HEK293 (cell line): ENCODE measurements at regions not wholly inside any gene's neighbourhood (a gene's known extent, or its start where the extent isn't known, plus 50 kb on each side); places are given as distances from the start of the nearest gene placed in this dataset.

Source experiments
- CTCF ChIA-PET: fragments of 350-600 bp; formaldehyde crosslinking; extraction: SDS; loops from one replicate; lab custom pipeline; 2021; ENCODE audit warnings: antibody characterized with exemption; lab: Yijun Ruan, JAX
- POLR2A ChIA-PET: fragments of 300-600 bp; formaldehyde crosslinking; extraction: SDS; loops from one replicate; lab custom pipeline; 2020; ENCODE audit warnings: antibody characterized with exemption, inconsistent platforms; lab: Yijun Ruan, JAX
- H3K27ac ChIP-seq: fragments of 200-500 bp; sonication (Bioruptor generic); 2 replicates; pipeline ENCODE4 v1.5.1; 2014; ENCODE audit warnings: low read depth, low read length, control low read depth, inconsistent platforms; ENCODE audit errors: extremely low read depth
- H3K36me3 ChIP-seq, 2 experiments: fragments of 200-500 bp in 1 of 2; sonication (Bioruptor generic) in 1 of 2; 1 replicate in 1 of 2; 2 replicates in 1 of 2; pipeline ENCODE4 v1.5.1; 2014 to 2017; ENCODE audit warnings: inconsistent platforms in 2 of 2, low read length in 2 of 2; ENCODE audit not compliant: control insufficient read depth in 2 of 2, insufficient read depth in 1 of 2
- H3K4me1 ChIP-seq: fragments of 200-500 bp; sonication (Bioruptor generic); 2 replicates; pipeline ENCODE4 v1.5.1; 2014; ENCODE audit warnings: mild to moderate bottlenecking, low read length, inconsistent platforms; ENCODE audit not compliant: control insufficient read depth, insufficient read depth
- H3K4me3 ChIP-seq: 2 replicates; pipeline ENCODE4 v1.5.1; 2011; ENCODE audit warnings: low read depth, mild to moderate bottlenecking, control low read depth, low read length, moderate library complexity
- H3K9me3 ChIP-seq: fragments of 200-500 bp; sonication (Bioruptor generic); 2 replicates; pipeline ENCODE4 v1.5.1; 2014; ENCODE audit warnings: low read depth, low read length, inconsistent platforms; ENCODE audit not compliant: control insufficient read depth, insufficient read depth
- EGR2 ChIP-seq: fragments of 450-650 bp; formaldehyde crosslinking; IDR thresholded peaks from 2 replicates; pipeline ENCODE4 v1.5.1; 2016; ENCODE audit warnings: low read depth, missing biosample characterization, missing genetic modification characterization
- KLF9 ChIP-seq: fragments of 450-650 bp; formaldehyde crosslinking; IDR thresholded peaks from 2 replicates; pipeline ENCODE4 v1.5.1; 2016; ENCODE audit warnings: missing biosample characterization, missing genetic modification characterization, low read depth
- PRDM6 ChIP-seq: fragments of 450-650 bp; formaldehyde crosslinking; IDR thresholded peaks from 2 replicates; pipeline ENCODE4 v1.5.1; 2017; ENCODE audit warnings: missing biosample characterization, missing genetic modification characterization
- REST ChIP-seq: fragments of 450-650 bp; formaldehyde crosslinking; IDR thresholded peaks from 2 replicates; pipeline ENCODE4 v1.5.1; 2016; ENCODE audit warnings: missing biosample characterization, missing genetic modification characterization
- SCRT2 ChIP-seq: fragments of 450-650 bp; formaldehyde crosslinking; IDR thresholded peaks from 2 replicates; pipeline ENCODE4 v1.5.1; 2016; ENCODE audit warnings: missing biosample characterization, missing genetic modification characterization
- ZBTB10 ChIP-seq: fragments of 450-650 bp; formaldehyde crosslinking; IDR thresholded peaks from 2 replicates; pipeline ENCODE4 v1.5.1; 2016; ENCODE audit warnings: missing biosample characterization, missing genetic modification characterization
- ZBTB11 ChIP-seq: fragments of 450-650 bp; formaldehyde crosslinking; conservative IDR thresholded peaks from 2 replicates; pipeline ENCODE4 v1.5.1; 2016; ENCODE audit warnings: low read depth, missing biosample characterization, missing genetic modification characterization
- ZBTB17 ChIP-seq: fragments of 450-650 bp; formaldehyde crosslinking; IDR thresholded peaks from 2 replicates; pipeline ENCODE4 v1.5.1; 2016; ENCODE audit warnings: missing biosample characterization, missing genetic modification characterization
- ZFHX2 ChIP-seq: fragments of 450-650 bp; formaldehyde crosslinking; conservative IDR thresholded peaks from 2 replicates; pipeline ENCODE4 v1.5.1; 2016; ENCODE audit warnings: missing biosample characterization, missing genetic modification characterization
- ZNF112 ChIP-seq: fragments of 450-650 bp; formaldehyde crosslinking; IDR thresholded peaks from 2 replicates; pipeline ENCODE4 v1.5.0; 2017; ENCODE audit warnings: missing biosample characterization, missing genetic modification characterization
- ZNF121 ChIP-seq: fragments of 450-650 bp; formaldehyde crosslinking; IDR thresholded peaks from 2 replicates; pipeline ENCODE4 v1.5.1; 2016; ENCODE audit warnings: missing biosample characterization, missing genetic modification characterization
- ZNF138 ChIP-seq: fragments of 450-650 bp; formaldehyde crosslinking; IDR thresholded peaks from 2 replicates; pipeline ENCODE4 v1.5.1; 2016; ENCODE audit warnings: missing biosample characterization, missing genetic modification characterization, borderline replicate concordance
- ZNF19 ChIP-seq: fragments of 450-650 bp; formaldehyde crosslinking; IDR thresholded peaks from 2 replicates; pipeline ENCODE4; 2016; ENCODE audit warnings: missing biosample characterization, missing genetic modification characterization, low read depth
- ZNF274 ChIP-seq, 2 experiments: fragments of 200-500 bp in 1 of 2; fragments of 450-650 bp in 1 of 2; sonication (Bioruptor generic) in 1 of 2; formaldehyde crosslinking in 1 of 2; IDR thresholded peaks; 2 replicates each; pipeline versions ENCODE4 v1.5.1 to v1.6.1; 2014 to 2016; ENCODE audit warnings: borderline replicate concordance in 1 of 2, inconsistent platforms in 1 of 2, low read length in 1 of 2, missing biosample characterization in 1 of 2, missing genetic modification characterization in 1 of 2
- ZNF335 ChIP-seq: fragments of 450-650 bp; formaldehyde crosslinking; conservative IDR thresholded peaks from 2 replicates; pipeline ENCODE4 v1.5.1; 2016; ENCODE audit warnings: missing biosample characterization, missing genetic modification characterization
- ZNF366 ChIP-seq: fragments of 450-650 bp; formaldehyde crosslinking; conservative IDR thresholded peaks from 2 replicates; pipeline ENCODE4 v1.5.1; 2016; ENCODE audit warnings: missing biosample characterization, missing genetic modification characterization
- ZNF792 ChIP-seq: fragments of 450-650 bp; formaldehyde crosslinking; IDR thresholded peaks from 2 replicates; pipeline ENCODE4 v1.5.1; 2016; ENCODE audit warnings: missing biosample characterization, missing genetic modification characterization

- TF ChIP-seq ZBTB10 (tag by site-specific recombination), result no peak
- TF ChIP-seq ZNF335 (tag by site-specific recombination), result no peak
- TF ChIP-seq ZNF112 (tag by site-specific recombination), result no peak
- no peak for TF ChIP-seq KLF9 (tag by site-specific recombination)
- TF ChIP-seq ZNF274 (IDR thresholded peaks at IDR 0.05; ENCODE audit: low read length), result no peak
- no peak for TF ChIP-seq ZNF274 (tag by site-specific recombination; IDR thresholded peaks at IDR 0.05; ENCODE audit: borderline replicate concordance)
These were observed 211.8 kb upstream of the CITED2 start (continued) for GRCh38 chr6:139586273-139586672.

GRCh38 chr6:139584599-139584998 is 210.2 kb upstream of the CITED2 start:
- POLR2A ChIA-PET, result no interaction called here
- Histone ChIP-seq H3K36me3 (no peaks in the 10 kb centered on the region), H3K4me1 (peaks cover 17% of the 10 kb centered on the region), H3K27ac (no peak overlapping the region), H3K9me3 (no peaks in the 10 kb centered on the region), H3K4me3 (no peak overlapping the region)
- CTCF ChIA-PET, result no interaction called here
- TF ChIP-seq EGR2 (tag by site-specific recombination) (peak; percentile 89), ZNF19 (tag by site-specific recombination) (no peak), ZFHX2 (tag by site-specific recombination) (peak; percentile 75)

- ChIA-PET CTCF (interaction anchor here (0.7 to 1.5 kb wide), 4 partner anchors 124 to 1633 kb away, joined by 3 to 5 read pairs (median 3); no protein-coding TSS in a partner anchor), POLR2A (interaction anchor here (0.7 kb wide), 1 partner anchor 470 kb away, joined by 4 read pairs; no protein-coding TSS in a partner anchor)
- H3K36me3 ChIP-seq, result no peaks in the 10 kb centered on the region
- TF ChIP-seq PRDM6 (tag by site-specific recombination) (no peak), ZNF138 (tag by site-specific recombination) (no peak), SCRT2 (peak; percentile 31; the same call in 1 of the 2 replicates)
- no peak overlapping the region for H3K27ac ChIP-seq
- no peak overlapping the region for H3K4me3 ChIP-seq
- no peaks in the 10 kb centered on the region for H3K9me3 ChIP-seq
- H3K4me1 ChIP-seq, result peaks cover 9% of the 10 kb centered on the region
These were observed 209.0 kb upstream of the CITED2 start for GRCh38 chr6:139583420-139583819.

GRCh38 chr6:139582956-139583355 is 208.5 kb upstream of the CITED2 start:
- Histone ChIP-seq H3K36me3 (no peaks in the 10 kb centered on the region), H3K9me3 (no peaks in the 10 kb centered on the region), H3K4me3 (no peak overlapping the region), H3K4me1 (peaks cover 6% of the 10 kb centered on the region), H3K27ac (no peak overlapping the region)
- CTCF ChIA-PET, result interaction anchor here (0.7 to 1.5 kb wide), 3 partner anchors 124 to 1633 kb away, joined by 3 to 5 read pairs (median 3); no protein-coding TSS in a partner anchor
- POLR2A ChIA-PET, result interaction anchor here (2.6 kb wide), 1 partner anchor 208 kb away, joined by 15 read pairs; the partner anchor contains the start of gene CITED2
- TF ChIP-seq ZNF366 (no peak), ZBTB11 (no peak), ZNF792 (tag by site-specific recombination) (no peak), ZBTB17 (tag by site-specific recombination) (no peak), ZNF121 (tag by site-specific recombination) (no peak), REST (tag by site-specific recombination) (no peak)
